H7 (cell line): ENCODE measurements at regions not wholly inside any gene's neighbourhood (a gene's known extent, or its start where the extent isn't known, plus 50 kb on each side); places are given as distances from the start of the nearest gene placed in this dataset.

Experiments used
- DNase-seq: peaks from one replicate; pipeline ENCODE4 v3.0.0; 2012
- H3K27me3 ChIP-seq: 2 replicates; pipeline ENCODE4 v1.6.0; 2011; ENCODE audit warnings: mild to moderate bottlenecking, low read length; ENCODE audit not compliant: control insufficient read depth, insufficient read depth
- H3K36me3 ChIP-seq: replicated peaks from 2 replicates; pipeline ENCODE4 v1.5.1; 2011; ENCODE audit warnings: low read length; ENCODE audit not compliant: control insufficient read depth, insufficient read depth
- H3K4me3 ChIP-seq: 2 replicates; pipeline ENCODE4 v1.5.1; 2011; ENCODE audit warnings: low read depth, mild to moderate bottlenecking, control low read depth, low read length, moderate library complexity; ENCODE audit not compliant: insufficient read depth

GRCh38 chr14:27002179-27002578 is 404.3 kb upstream of the NOVA1 start:
- Histone ChIP-seq H3K4me3 (no peak overlapping the region), H3K36me3 (no peaks in the 10 kb centered on the region), H3K27me3 (no peaks in the 10 kb centered on the region)
- no peak for DNase-seq

- no peak for DNase-seq
- Histone ChIP-seq H3K36me3 (no peaks in the 10 kb centered on the region), H3K27me3 (no peaks in the 10 kb centered on the region), H3K4me3 (no peak overlapping the region)
These were observed 408.7 kb upstream of the NOVA1 start for GRCh38 chr14:27006570-27006969.

- H3K4me3 ChIP-seq: no peak overlapping the region
- H3K27me3 ChIP-seq: no peaks in the 10 kb centered on the region
- H3K36me3 ChIP-seq: no peaks in the 10 kb centered on the region
- no peak for DNase-seq
These were observed 410.4 kb upstream of the NOVA1 start for GRCh38 chr14:27008187-27008586.

- no peak overlapping the region for H3K4me3 ChIP-seq
- no peaks in the 10 kb centered on the region for H3K27me3 ChIP-seq
- no peaks in the 10 kb centered on the region for H3K36me3 ChIP-seq
- DNase-seq: no peak
These were observed 414.8 kb upstream of the NOVA1 start for GRCh38 chr14:27012641-27013040.

DNA sequence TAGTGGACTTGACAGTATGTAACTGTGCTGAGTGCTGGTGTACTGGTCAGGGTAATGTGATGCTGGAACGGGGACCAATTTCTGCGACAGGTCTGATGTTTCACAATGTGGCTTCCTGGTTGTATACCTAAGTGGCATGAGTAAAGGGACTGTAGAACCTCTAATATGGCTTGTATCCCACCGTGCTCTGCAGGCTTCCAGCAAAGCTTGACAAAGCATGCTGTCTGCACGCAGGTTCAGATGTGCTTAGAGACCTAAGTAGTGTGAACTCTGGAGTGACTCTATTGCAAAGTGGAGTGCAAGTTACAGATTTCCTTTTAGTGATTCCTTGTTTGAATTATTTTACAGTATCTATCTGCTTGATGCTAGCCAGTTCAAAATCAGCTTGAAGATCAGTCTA is 415.8 kb upstream of the NOVA1 start:
- H3K36me3 ChIP-seq: no peaks in the 10 kb centered on the region
- H3K4me3 ChIP-seq: no peak overlapping the region
- no peaks in the 10 kb centered on the region for H3K27me3 ChIP-seq
- DNase-seq: no peak

DNA sequence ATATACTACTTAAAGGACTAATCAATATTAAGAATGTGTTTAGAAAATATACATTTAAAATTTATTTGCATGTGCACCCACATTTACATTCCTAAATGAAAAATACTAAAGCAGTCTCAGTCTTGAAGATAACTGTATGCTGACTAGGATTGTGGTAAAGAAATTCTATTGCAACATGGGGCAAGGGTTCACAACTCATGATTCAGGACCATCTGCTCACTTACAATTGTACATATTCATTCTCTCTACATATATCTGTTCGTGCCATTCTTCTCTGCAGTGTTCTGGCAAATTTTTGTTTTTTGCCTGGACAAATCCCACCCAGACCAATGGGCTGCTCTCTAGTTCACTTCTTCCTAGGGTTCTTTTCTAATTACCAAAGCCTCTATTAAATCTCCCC is 417.2 kb upstream of the NOVA1 start:
- no peaks in the 10 kb centered on the region for H3K27me3 ChIP-seq
- no peak overlapping the region for H3K4me3 ChIP-seq
- H3K36me3 ChIP-seq: no peaks in the 10 kb centered on the region
- DNase-seq: no peak

DNA sequence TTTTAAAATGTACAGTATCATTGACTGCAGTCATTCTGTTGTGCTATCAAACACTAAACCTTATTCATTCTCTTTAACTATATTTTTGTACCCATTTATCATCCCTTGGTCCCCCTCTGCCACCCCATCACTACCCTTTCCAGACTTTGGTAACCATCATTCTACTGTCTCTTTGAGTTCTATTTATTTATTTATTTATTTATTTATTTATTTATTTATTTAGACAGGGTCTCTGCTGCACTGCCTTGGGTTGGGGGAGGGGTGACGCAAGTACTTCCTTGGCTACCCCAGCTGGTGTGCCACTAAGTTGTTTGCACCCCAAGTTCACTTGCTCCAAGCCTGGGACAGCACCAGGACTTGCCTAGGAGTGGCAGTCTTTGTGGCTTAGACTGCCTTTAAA is 427.8 kb upstream of the NOVA1 start:
- no peak for DNase-seq
- Histone ChIP-seq H3K27me3 (no peaks in the 10 kb centered on the region), H3K4me3 (no peak overlapping the region), H3K36me3 (no peaks in the 10 kb centered on the region)

DNA sequence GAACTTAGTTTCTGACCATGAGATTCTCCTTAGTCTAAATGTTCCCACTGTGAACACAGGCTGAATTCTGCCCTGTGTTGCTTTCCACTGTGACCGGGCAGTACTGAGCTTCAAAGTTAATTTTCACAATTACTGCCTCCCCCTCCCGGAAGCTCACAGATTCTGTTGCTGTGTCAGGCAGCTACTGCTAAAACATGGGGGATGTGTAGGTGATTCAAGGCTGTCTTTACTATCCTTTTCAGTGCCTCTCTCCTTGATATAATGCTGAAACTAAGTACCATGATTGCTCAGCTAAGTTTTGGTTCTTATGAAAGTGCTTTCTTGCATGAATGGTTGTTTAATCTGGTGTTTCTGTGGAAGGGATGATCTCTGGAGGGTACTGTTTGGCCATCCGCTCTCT is 428.3 kb upstream of the NOVA1 start:
- Histone ChIP-seq H3K27me3 (no peaks in the 10 kb centered on the region), H3K4me3 (no peak overlapping the region), H3K36me3 (no peaks in the 10 kb centered on the region)
- no peak for DNase-seq

- Histone ChIP-seq H3K4me3 (no peak overlapping the region), H3K36me3 (no peaks in the 10 kb centered on the region)
- DNase-seq: no peak
These were observed 442.7 kb upstream of the NOVA1 start for GRCh38 chr14:27040552-27040951.

DNA sequence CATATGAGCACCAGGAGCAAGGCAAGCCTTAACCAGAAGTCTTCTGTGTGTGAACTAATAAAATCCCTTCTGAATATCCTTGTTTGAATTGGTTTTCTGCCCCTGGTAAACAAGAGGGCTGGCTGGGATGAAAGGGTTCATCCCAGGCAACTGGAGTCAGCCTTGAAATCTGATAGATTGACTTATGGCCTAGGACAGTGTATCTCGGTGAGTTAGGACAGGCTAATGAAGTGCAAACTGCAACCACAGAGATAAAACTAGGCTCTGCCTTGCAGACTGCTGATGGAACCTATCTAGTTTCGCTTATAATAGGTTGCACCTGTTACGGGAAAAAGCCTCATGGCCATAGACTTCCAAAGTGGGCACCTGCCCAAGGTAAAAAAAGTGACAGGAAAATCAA is 451.9 kb upstream of the NOVA1 start:
- Histone ChIP-seq H3K4me3 (no peak overlapping the region), H3K36me3 (no peaks in the 10 kb centered on the region)

More at GRCh38 chr14:27040552-27040951, 442.7 kb upstream of the NOVA1 start:
- H3K27me3 ChIP-seq: no peaks in the 10 kb centered on the region

DNA sequence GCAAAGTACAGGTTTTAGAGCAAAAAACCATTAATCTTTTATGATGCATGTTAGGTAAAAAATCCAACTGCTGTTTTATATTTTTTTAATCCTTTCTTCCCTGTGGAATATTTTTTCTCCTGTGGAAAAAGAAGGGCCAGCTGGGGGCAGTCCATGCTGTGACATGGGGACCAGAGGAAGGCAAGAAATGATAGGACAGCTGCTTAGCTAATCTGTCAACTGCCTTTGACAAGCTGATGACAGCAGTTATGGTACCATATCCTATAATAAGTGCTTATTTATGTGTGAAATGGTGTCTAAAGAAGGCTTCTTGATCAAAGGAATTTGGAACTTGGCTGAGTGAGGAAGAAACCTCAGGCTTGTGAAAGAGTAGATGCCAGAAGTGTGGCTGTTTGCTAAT is 452.4 kb upstream of the NOVA1 start:
- DNase-seq: no peak
- no peak overlapping the region for H3K4me3 ChIP-seq

More for the DNA sequence above, 451.9 kb upstream of the NOVA1 start:
- H3K27me3 ChIP-seq: no peaks in the 10 kb centered on the region
- DNase-seq: no peak

DNA sequence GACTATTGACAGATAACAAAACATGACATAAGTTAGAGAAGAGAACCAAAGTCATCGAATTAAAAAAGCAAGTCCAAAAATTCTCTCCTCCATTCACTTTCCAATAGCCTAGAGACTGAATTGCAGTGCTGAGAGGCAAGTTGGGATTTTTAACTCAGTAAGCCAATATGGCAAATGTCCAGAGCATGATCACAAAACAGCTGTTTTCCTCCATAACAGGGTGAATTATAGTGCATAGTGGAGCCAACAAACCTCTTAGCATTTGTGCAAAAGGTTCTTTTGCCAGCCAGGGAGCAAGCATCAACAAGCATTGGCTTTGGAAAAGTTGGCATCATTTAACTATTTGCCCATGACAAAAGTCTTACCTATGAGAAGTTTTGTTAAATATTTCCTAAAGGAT is 458.8 kb upstream of the NOVA1 start:
- no peak overlapping the region for H3K4me3 ChIP-seq
- H3K36me3 ChIP-seq: no peaks in the 10 kb centered on the region
- no peaks in the 10 kb centered on the region for H3K27me3 ChIP-seq
- DNase-seq: no peak

More for the DNA sequence above, 452.4 kb upstream of the NOVA1 start:
- no peaks in the 10 kb centered on the region for H3K36me3 ChIP-seq
- H3K27me3 ChIP-seq: no peaks in the 10 kb centered on the region

DNA sequence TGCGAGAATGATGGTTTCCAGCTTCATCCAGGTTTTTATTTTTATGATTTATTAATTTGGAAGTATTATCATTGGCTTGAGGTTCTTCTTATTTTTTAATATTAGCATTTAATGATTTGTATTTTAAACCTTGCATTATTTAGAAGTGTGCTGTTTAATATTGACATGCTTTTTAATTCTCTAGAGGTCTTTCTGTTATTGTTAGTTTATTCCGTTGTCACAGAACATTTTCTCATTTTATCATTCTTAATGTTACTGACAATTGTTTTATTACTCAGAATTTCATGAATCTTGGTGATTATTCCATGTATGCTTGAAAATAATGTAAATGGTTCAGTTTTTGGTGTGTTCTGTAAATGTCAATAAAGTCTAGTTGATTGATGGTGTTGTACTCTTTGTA is 463.5 kb upstream of the NOVA1 start:
- H3K27me3 ChIP-seq: no peaks in the 10 kb centered on the region
- no peak overlapping the region for H3K4me3 ChIP-seq
- no peaks in the 10 kb centered on the region for H3K36me3 ChIP-seq
- DNase-seq: no peak

DNA sequence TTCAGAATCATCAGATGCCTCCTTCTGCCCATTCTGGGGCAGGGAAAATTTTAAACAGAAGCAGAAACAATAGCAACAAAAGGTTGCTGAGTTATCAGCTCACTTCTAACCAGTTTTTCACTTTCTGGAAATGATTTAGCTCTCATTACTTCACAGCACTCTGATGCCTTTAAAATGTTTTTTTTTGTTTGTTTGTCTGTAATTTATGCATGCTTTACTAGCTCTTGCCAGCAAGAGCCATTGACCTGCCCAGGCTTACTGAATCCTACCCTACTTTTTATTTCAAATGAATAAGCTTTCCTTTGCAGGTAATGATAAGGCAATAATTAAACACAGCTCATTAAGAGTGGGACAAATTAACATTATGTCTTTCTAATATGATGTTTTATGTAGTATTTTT is 466.1 kb upstream of the NOVA1 start:
- H3K4me3 ChIP-seq: no peak overlapping the region
- no peaks in the 10 kb centered on the region for H3K36me3 ChIP-seq
- H3K27me3 ChIP-seq: no peaks in the 10 kb centered on the region
- DNase-seq: no peak

- Histone ChIP-seq H3K36me3 (no peaks in the 10 kb centered on the region), H3K27me3 (no peaks in the 10 kb centered on the region), H3K4me3 (no peak overlapping the region)
- DNase-seq: no peak
These were observed 468.1 kb upstream of the NOVA1 start for GRCh38 chr14:27065886-27066285.

GRCh38 chr14:27067961-27068360 is 470.1 kb upstream of the NOVA1 start:
- Histone ChIP-seq H3K4me3 (no peak overlapping the region), H3K36me3 (no peaks in the 10 kb centered on the region), H3K27me3 (no peaks in the 10 kb centered on the region)
- DNase-seq: no peak
